ENCODE measurements at regions not wholly inside any gene's neighbourhood (a gene's known extent, or its start where the extent isn't known, plus 50 kb on each side); places are given as distances from the start of the nearest gene placed in this dataset.

DNA sequence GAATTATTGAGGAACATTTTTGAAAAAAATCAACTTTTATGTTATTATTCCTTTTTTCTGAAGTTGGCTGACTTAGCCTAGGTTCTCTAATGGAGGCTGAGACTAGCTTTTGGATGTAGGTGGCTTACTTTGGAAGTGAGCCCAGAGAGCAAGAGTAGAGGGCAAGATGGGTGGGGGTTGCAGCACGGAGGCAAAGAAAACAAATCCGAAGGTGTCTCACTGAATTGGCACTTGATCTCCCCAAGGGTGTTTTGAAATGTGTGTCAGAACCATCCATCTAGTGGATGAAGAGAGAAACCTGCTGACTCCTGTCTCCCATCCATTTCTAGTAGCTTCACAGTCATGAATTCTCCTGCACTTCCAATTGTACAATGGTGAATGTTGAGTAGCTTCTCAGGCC lies 390.7 kb downstream of the TMEM182 start:
- TF ChIP-seq, protein P1, sequence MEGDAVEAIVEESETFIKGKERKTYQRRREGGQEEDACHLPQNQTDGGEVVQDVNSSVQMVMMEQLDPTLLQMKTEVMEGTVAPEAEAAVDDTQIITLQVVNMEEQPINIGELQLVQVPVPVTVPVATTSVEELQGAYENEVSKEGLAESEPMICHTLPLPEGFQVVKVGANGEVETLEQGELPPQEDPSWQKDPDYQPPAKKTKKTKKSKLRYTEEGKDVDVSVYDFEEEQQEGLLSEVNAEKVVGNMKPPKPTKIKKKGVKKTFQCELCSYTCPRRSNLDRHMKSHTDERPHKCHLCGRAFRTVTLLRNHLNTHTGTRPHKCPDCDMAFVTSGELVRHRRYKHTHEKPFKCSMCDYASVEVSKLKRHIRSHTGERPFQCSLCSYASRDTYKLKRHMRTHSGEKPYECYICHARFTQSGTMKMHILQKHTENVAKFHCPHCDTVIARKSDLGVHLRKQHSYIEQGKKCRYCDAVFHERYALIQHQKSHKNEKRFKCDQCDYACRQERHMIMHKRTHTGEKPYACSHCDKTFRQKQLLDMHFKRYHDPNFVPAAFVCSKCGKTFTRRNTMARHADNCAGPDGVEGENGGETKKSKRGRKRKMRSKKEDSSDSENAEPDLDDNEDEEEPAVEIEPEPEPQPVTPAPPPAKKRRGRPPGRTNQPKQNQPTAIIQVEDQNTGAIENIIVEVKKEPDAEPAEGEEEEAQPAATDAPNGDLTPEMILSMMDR (IDR thresholded peaks at IDR 0.05), result no peak
- TF ChIP-seq POLR2AphosphoS5 (IDR thresholded peaks at IDR 0.05) (no peak), POLR2A (IDR thresholded peaks at IDR 0.05) (no peak)
